H1 (cell line): ENCODE measurements at regions not wholly inside any gene's neighbourhood (a gene's known extent, or its start where the extent isn't known, plus 50 kb on each side); places are given as distances from the start of the nearest gene placed in this dataset.

Source experiments
- CTCF ChIA-PET: fragments of 300-600 bp; sonication (Branson Sonifier 250); formaldehyde crosslinking; loops from one replicate; lab custom pipeline; 2021; ENCODE audit not compliant: partially characterized antibody; lab: Charles Lee
- POLR2A ChIA-PET: fragments of 300-600 bp; sonication (Branson Sonifier 250); formaldehyde crosslinking; loops from one replicate; lab custom pipeline; 2021; ENCODE audit warnings: inconsistent platforms; ENCODE audit not compliant: partially characterized antibody; lab: Charles Lee
- DNase-seq, 2 experiments: peaks; one replicate each; pipeline versions ENCODE4 v3.0.0 to v3.0.0-alpha.2; 2010 to 2022; ENCODE audit warnings: low spot score in 2 of 2, low read depth in 1 of 2, mixed read lengths in 1 of 2
- FAIRE-seq: peaks from 2 replicates; lab custom pipeline; 2011; peaks lifted over from hg19 to GRCh38; lab: Jason Lieb, UNC
- H2AFZ ChIP-seq: 2 replicates; pipeline ENCODE4 v1.8.1; 2012; ENCODE audit warnings: low read length, inconsistent platforms
- H2AK5ac ChIP-seq: 2 replicates; pipeline ENCODE4 v1.6.1; 2013; ENCODE audit warnings: low read depth, low read length
- H2BK120ac ChIP-seq: replicated peaks from 2 replicates; pipeline ENCODE3; 2013; ENCODE audit warnings: low read depth, low read length, inconsistent platforms
- H2BK12ac ChIP-seq: 2 replicates; pipeline ENCODE4 v1.6.1; 2013; ENCODE audit warnings: low read depth, low read length
- H2BK15ac ChIP-seq: 2 replicates; pipeline ENCODE4 v1.6.1; 2013; ENCODE audit warnings: low read length
- H2BK20ac ChIP-seq: 2 replicates; pipeline ENCODE4 v1.6.1; 2013; ENCODE audit warnings: low read length
- H2BK5ac ChIP-seq: 2 replicates; pipeline ENCODE4 v1.6.1; 2013; ENCODE audit warnings: low read depth, low read length
- H3K14ac ChIP-seq: 2 replicates; pipeline ENCODE4 v1.6.1; 2013; ENCODE audit warnings: inconsistent platforms; ENCODE audit not compliant: insufficient read length
- H3K18ac ChIP-seq: 2 replicates; pipeline ENCODE4 v1.6.1; 2013; ENCODE audit warnings: low read length; ENCODE audit errors: extremely low read depth
- H3K23ac ChIP-seq: 2 replicates; pipeline ENCODE4 v1.6.1; 2013; ENCODE audit warnings: inconsistent platforms; ENCODE audit not compliant: insufficient read length
- H3K23me2 ChIP-seq: 2 replicates; pipeline ENCODE4 v1.6.1; 2013; ENCODE audit warnings: low read depth, low read length
- H3K27ac ChIP-seq: 2 replicates; pipeline ENCODE4 v1.6.1; 2011; ENCODE audit warnings: low read depth, low read length, inconsistent platforms
- H3K27me3 ChIP-seq, 4 experiments: replicated peaks in 1 of 4; 1 replicate in 1 of 4; 2 replicates in 3 of 4; pipeline versions ENCODE4 v1.6.1 to v1.8.1; 2011 to 2013; ENCODE audit warnings: low read length in 3 of 4, mild to moderate bottlenecking in 3 of 4, inconsistent platforms in 2 of 4, mixed read lengths in 2 of 4, moderate library complexity in 1 of 4; ENCODE audit not compliant: control insufficient read depth in 3 of 4, insufficient read depth in 3 of 4; ENCODE audit errors: extremely low read depth in 1 of 4
- H3K36me3 ChIP-seq, 4 experiments: 2 replicates each; pipeline versions ENCODE4 v1.6.1 to v1.8.1; 2011 to 2013; ENCODE audit warnings: mild to moderate bottlenecking in 4 of 4, low read length in 3 of 4, moderate library complexity in 2 of 4, control low read depth in 1 of 4, inconsistent platforms in 1 of 4; ENCODE audit not compliant: insufficient read depth in 4 of 4, control insufficient read depth in 2 of 4
- H3K4ac ChIP-seq: replicated peaks from 2 replicates; pipeline ENCODE3; 2013; ENCODE audit warnings: low read length, low read depth, mixed read lengths, inconsistent platforms; ENCODE audit not compliant: insufficient read length
- H3K4me1 ChIP-seq, 4 experiments: replicated peaks in 1 of 4; 1 replicate in 1 of 4; 2 replicates in 3 of 4; pipeline versions ENCODE4 v1.6.1 to v1.8.1; 2011 to 2013; ENCODE audit warnings: low read length in 3 of 4, inconsistent platforms in 2 of 4, mixed read lengths in 1 of 4; ENCODE audit not compliant: insufficient read depth in 4 of 4, control insufficient read depth in 3 of 4
- H3K4me2 ChIP-seq, 2 experiments: 2 replicates each; pipeline versions ENCODE4 v1.6.1 to v1.8.1; 2011 to 2013; ENCODE audit warnings: low read depth in 2 of 2, low read length in 2 of 2, control low read depth in 1 of 2, inconsistent platforms in 1 of 2, mild to moderate bottlenecking in 1 of 2; ENCODE audit not compliant: insufficient read depth in 1 of 2
- H3K4me3 ChIP-seq, 4 experiments: fragments of 200-600, 300-600 bp in 1 of 4; sonication (generic), shearing (Covaris generic), sonication (Bioruptor Twin) in 1 of 4; 2 replicates each; pipeline versions ENCODE4 v1.5.1 to v1.8.1; 2011 to 2016; ENCODE audit warnings: low read length in 4 of 4, low read depth in 3 of 4, control low read depth in 2 of 4, inconsistent platforms in 2 of 4, mild to moderate bottlenecking in 2 of 4, mixed read lengths in 1 of 4, moderate library complexity in 1 of 4; ENCODE audit not compliant: insufficient read depth in 2 of 4; ENCODE audit errors: extremely low read depth in 1 of 4
- H3K56ac ChIP-seq: replicated peaks from 2 replicates; pipeline ENCODE3; 2013; ENCODE audit warnings: low read depth, mild to moderate bottlenecking, mixed read lengths, low read length, inconsistent platforms; ENCODE audit not compliant: insufficient read length
- H3K79me1 ChIP-seq: 2 replicates; pipeline ENCODE4 v1.6.1; 2013; ENCODE audit warnings: low read depth, low read length, control low read depth
- H3K79me2 ChIP-seq, 2 experiments: 2 replicates each; pipeline versions ENCODE4 v1.6.1 to v1.8.1; 2012 to 2013; ENCODE audit warnings: low read length in 2 of 2, mild to moderate bottlenecking in 2 of 2, inconsistent platforms in 1 of 2; ENCODE audit not compliant: insufficient read depth in 2 of 2, control insufficient read depth in 1 of 2
- H3K9ac ChIP-seq, 4 experiments: replicated peaks in 1 of 4; 1 replicate in 1 of 4; 2 replicates in 3 of 4; pipeline versions ENCODE4 v1.6.1 to v1.8.1; 2011 to 2013; ENCODE audit warnings: low read depth in 3 of 4, low read length in 3 of 4, control low read depth in 2 of 4, mild to moderate bottlenecking in 2 of 4, moderate library complexity in 2 of 4, inconsistent platforms in 1 of 4; ENCODE audit errors: extremely low read depth in 1 of 4
- H3K9me3 ChIP-seq, 2 experiments: 2 replicates each; pipeline versions ENCODE4 v1.6.1 to v1.8.1; 2012 to 2013; ENCODE audit warnings: mild to moderate bottlenecking in 2 of 2, moderate library complexity in 2 of 2, control low read depth in 1 of 2, inconsistent platforms in 1 of 2, low read depth in 1 of 2, low read length in 1 of 2, mixed read lengths in 1 of 2; ENCODE audit not compliant: insufficient read depth in 2 of 2
- H4K20me1 ChIP-seq, 2 experiments: replicated peaks in 1 of 2; 2 replicates each; pipeline versions ENCODE3 to v1.8.1; 2011 to 2013; ENCODE audit warnings: inconsistent platforms in 2 of 2, low read length in 2 of 2, mild to moderate bottlenecking in 1 of 2; ENCODE audit not compliant: insufficient read depth in 2 of 2, control insufficient read depth in 1 of 2
- H4K5ac ChIP-seq: 2 replicates; pipeline ENCODE4 v1.6.1; 2013; ENCODE audit warnings: low read length, low read depth, mixed read lengths, inconsistent platforms; ENCODE audit not compliant: insufficient read length
- H4K8ac ChIP-seq: 2 replicates; pipeline ENCODE4 v1.8.0; 2013; ENCODE audit warnings: mild to moderate bottlenecking, moderate library complexity, low read length, inconsistent platforms; ENCODE audit not compliant: insufficient read depth; ENCODE audit errors: extremely low read depth
- H4K91ac ChIP-seq: replicated peaks from 2 replicates; pipeline ENCODE3; 2013; ENCODE audit warnings: low read length, mixed read lengths, inconsistent platforms; ENCODE audit not compliant: insufficient read length
- EGR1 ChIP-seq: IDR thresholded peaks from 2 replicates; pipeline ENCODE4 v1.6.1; 2011; ENCODE audit warnings: low read depth, low read length, borderline replicate concordance
- EP300 ChIP-seq, 2 experiments: IDR thresholded peaks; 1 replicate in 1 of 2; 2 replicates in 1 of 2; pipeline ENCODE4 v1.6.1; 2011 to 2012; ENCODE audit warnings: low read depth in 2 of 2, low read length in 2 of 2, mild to moderate bottlenecking in 2 of 2, borderline replicate concordance in 1 of 2, inconsistent platforms in 1 of 2, moderate library complexity in 1 of 2
- GABPA ChIP-seq: IDR thresholded peaks from 2 replicates; pipeline ENCODE4 v1.6.1; 2011; ENCODE audit warnings: mild to moderate bottlenecking, low read length, moderate library complexity, borderline replicate concordance; ENCODE audit not compliant: insufficient read depth
- KDM1A ChIP-seq: fragments of 200-600, 300-600 bp; sonication (generic); IDR thresholded peaks from 2 replicates; pipeline ENCODE4 v1.7.1; 2016; ENCODE audit warnings: mild to moderate bottlenecking, low read length, borderline replicate concordance
- RAD21 ChIP-seq, 2 experiments: IDR thresholded peaks in 1 of 2; conservative IDR thresholded peaks in 1 of 2; 2 replicates each; pipeline ENCODE4 v1.6.1; 2011; ENCODE audit warnings: low read depth in 2 of 2, low read length in 2 of 2, improper control_type of control experiment in 1 of 2, inconsistent platforms in 1 of 2, mild to moderate bottlenecking in 1 of 2, moderate library complexity in 1 of 2
- TCF12 ChIP-seq: IDR thresholded peaks from 2 replicates; pipeline ENCODE4 v1.6.1; 2011; ENCODE audit warnings: low read depth, mild to moderate bottlenecking, low read length
- WGBS, 2 experiments: shearing (Covaris generic) in 1 of 2; methylation state at CpG; one replicate each; pipeline versions ENCODE4 v1.1.6 to v1.1.7; 2013 to 2015; ENCODE audit warnings: low lambda C conversion rate in 2 of 2, mixed read lengths in 2 of 2, inconsistent platforms in 1 of 2, low coverage in 1 of 2, missing lambda C conversion rate in 1 of 2; ENCODE audit not compliant: insufficient replicate concordance in 2 of 2, insufficient coverage in 1 of 2, insufficient read length in 1 of 2; ENCODE audit errors: extremely low coverage in 1 of 2, missing lambda C conversion rate in 1 of 2; 5-methylcytosine and 5-hydroxymethylcytosine counted together
- TF ChIP-seq, protein P1 (sequence below), 3 experiments: IDR thresholded peaks; 1 replicate in 2 of 3; 2 replicates in 1 of 3; pipeline versions ENCODE4 v1.5.1 to v1.6.1; 2011; ENCODE audit warnings: low read length in 3 of 3, mild to moderate bottlenecking in 3 of 3, inconsistent platforms in 2 of 3, low read depth in 1 of 3, moderate library complexity in 1 of 3; ENCODE audit not compliant: insufficient read depth in 1 of 3; ENCODE audit errors: control extremely low read depth in 1 of 3

DNA sequence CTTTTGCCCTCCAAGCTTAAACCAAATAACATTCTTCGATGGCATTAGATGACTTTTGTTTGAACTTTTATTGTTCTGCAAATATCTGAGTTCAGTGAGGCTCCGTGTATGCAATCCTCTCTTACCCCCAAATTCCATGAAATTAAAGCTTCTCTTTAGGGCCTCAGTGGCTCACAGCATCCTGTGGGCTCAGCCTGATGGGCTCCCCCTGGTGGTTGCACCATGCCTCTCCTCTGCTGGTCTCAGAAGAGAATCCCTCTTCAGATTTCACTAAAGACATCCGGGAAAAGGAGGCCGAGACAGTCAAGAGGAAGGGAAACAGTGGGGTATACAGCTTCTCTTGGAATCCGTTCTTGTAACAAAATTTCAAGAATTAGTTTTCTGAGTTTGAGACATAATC is 331.6 kb upstream of the NT5E start:
- CTCF ChIA-PET: interaction anchor here (0.7 to 3.4 kb wide), 18 partner anchors 8 to 690 kb away, joined by 3 to 17 read pairs (median 3); no protein-coding TSS in a partner anchor
- no peak overlapping the region for H3K18ac ChIP-seq
- no peak overlapping the region for H3K4ac ChIP-seq
- H3K56ac ChIP-seq: no peak overlapping the region
- H2AK5ac ChIP-seq: no peak overlapping the region
- TF ChIP-seq EP300 (IDR thresholded peaks at IDR 0.05; ENCODE audit: borderline replicate concordance in 1 of 2, low read depth in 2 of 2, low read length in 2 of 2): no peak
- peak; percentile 48; the same call in 1 of the 2 replicates for TF ChIP-seq KDM1A
- no peak for TF ChIP-seq TCF12
- TF ChIP-seq RAD21 (IDR thresholded peaks at IDR 0.05 in 1 of 2, conservative IDR thresholded peaks at IDR 0.05 in 1 of 2; ENCODE audit: low read depth in 2 of 2, low read length in 2 of 2): peak in 1 of 2 experiments; percentile 43; a peak in 2 of 4 replicates
- TF ChIP-seq EGR1: no peak
- TF ChIP-seq, protein P1, sequence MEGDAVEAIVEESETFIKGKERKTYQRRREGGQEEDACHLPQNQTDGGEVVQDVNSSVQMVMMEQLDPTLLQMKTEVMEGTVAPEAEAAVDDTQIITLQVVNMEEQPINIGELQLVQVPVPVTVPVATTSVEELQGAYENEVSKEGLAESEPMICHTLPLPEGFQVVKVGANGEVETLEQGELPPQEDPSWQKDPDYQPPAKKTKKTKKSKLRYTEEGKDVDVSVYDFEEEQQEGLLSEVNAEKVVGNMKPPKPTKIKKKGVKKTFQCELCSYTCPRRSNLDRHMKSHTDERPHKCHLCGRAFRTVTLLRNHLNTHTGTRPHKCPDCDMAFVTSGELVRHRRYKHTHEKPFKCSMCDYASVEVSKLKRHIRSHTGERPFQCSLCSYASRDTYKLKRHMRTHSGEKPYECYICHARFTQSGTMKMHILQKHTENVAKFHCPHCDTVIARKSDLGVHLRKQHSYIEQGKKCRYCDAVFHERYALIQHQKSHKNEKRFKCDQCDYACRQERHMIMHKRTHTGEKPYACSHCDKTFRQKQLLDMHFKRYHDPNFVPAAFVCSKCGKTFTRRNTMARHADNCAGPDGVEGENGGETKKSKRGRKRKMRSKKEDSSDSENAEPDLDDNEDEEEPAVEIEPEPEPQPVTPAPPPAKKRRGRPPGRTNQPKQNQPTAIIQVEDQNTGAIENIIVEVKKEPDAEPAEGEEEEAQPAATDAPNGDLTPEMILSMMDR (IDR thresholded peaks at IDR 0.05; ENCODE audit: control extremely low read depth in 1 of 3, insufficient read depth in 1 of 3, low read depth in 1 of 3, low read length in 3 of 3): peak; percentile 56 to 61 (median 60)
- no peak for TF ChIP-seq GABPA
- no peak overlapping the region for H3K4me2 ChIP-seq
- peak in 1 of 2 experiments; percentile 54 for DNase-seq
- H3K27ac ChIP-seq: no peak overlapping the region
- H3K27me3 ChIP-seq: no peaks in the 10 kb centered on the region
- H3K79me2 ChIP-seq: no peaks in the 10 kb centered on the region
- no peak overlapping the region for H4K91ac ChIP-seq
- POLR2A ChIA-PET: no interaction called here
- H3K4me1 ChIP-seq: no peaks in the 10 kb centered on the region
- FAIRE-seq: no peak
- H2BK15ac ChIP-seq: no peak overlapping the region
- H4K5ac ChIP-seq: no peak overlapping the region
- H3K79me1 ChIP-seq: no peaks in the 10 kb centered on the region
- H3K23me2 ChIP-seq: no peaks in the 10 kb centered on the region; the same call in 1 of the 2 replicates
- no peak overlapping the region for H3K4me3 ChIP-seq
- no peak overlapping the region for H4K8ac ChIP-seq
- H3K23ac ChIP-seq: no peak overlapping the region
- H2BK5ac ChIP-seq: no peak overlapping the region
- no peak overlapping the region for H2BK120ac ChIP-seq
- WGBS, 2 experiments: 88% methylated on average over 5 of the region's 5 CpGs; no CpG with 5 or more reads in 1 of the 2 experiments
- no peak overlapping the region for H2BK12ac ChIP-seq
- H3K9ac ChIP-seq: no peak overlapping the region
- no peak overlapping the region for H2AFZ ChIP-seq
- no peak overlapping the region for H3K14ac ChIP-seq
- no peak overlapping the region for H2BK20ac ChIP-seq
- H3K36me3 ChIP-seq: no peaks in the 10 kb centered on the region
- H3K9me3 ChIP-seq: no peaks in the 10 kb centered on the region
- no peaks in the 10 kb centered on the region for H4K20me1 ChIP-seq
